ENCODE measurements at regions not wholly inside any gene's neighbourhood (a gene's known extent, or its start where the extent isn't known, plus 50 kb on each side); places are given as distances from the start of the nearest gene placed in this dataset.

- no peak for TF ChIP-seq ZSCAN18 (tag by site-specific recombination; IDR thresholded peaks at IDR 0.05)
- TF ChIP-seq, protein P1, sequence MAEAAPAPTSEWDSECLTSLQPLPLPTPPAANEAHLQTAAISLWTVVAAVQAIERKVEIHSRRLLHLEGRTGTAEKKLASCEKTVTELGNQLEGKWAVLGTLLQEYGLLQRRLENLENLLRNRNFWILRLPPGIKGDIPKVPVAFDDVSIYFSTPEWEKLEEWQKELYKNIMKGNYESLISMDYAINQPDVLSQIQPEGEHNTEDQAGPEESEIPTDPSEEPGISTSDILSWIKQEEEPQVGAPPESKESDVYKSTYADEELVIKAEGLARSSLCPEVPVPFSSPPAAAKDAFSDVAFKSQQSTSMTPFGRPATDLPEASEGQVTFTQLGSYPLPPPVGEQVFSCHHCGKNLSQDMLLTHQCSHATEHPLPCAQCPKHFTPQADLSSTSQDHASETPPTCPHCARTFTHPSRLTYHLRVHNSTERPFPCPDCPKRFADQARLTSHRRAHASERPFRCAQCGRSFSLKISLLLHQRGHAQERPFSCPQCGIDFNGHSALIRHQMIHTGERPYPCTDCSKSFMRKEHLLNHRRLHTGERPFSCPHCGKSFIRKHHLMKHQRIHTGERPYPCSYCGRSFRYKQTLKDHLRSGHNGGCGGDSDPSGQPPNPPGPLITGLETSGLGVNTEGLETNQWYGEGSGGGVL (tag by site-specific recombination; IDR thresholded peaks at IDR 0.05), result no peak
- TF ChIP-seq ZNF510 (tag by site-specific recombination; IDR thresholded peaks at IDR 0.05; ENCODE audit: insufficient replicate concordance), result no peak
- no peak for TF ChIP-seq ZFP3 (tag by site-specific recombination; IDR thresholded peaks at IDR 0.05; ENCODE audit: low read depth)
- TF ChIP-seq, protein P2, sequence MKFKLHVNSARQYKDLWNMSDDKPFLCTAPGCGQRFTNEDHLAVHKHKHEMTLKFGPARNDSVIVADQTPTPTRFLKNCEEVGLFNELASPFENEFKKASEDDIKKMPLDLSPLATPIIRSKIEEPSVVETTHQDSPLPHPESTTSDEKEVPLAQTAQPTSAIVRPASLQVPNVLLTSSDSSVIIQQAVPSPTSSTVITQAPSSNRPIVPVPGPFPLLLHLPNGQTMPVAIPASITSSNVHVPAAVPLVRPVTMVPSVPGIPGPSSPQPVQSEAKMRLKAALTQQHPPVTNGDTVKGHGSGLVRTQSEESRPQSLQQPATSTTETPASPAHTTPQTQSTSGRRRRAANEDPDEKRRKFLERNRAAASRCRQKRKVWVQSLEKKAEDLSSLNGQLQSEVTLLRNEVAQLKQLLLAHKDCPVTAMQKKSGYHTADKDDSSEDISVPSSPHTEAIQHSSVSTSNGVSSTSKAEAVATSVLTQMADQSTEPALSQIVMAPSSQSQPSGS (tag by site-specific recombination; IDR thresholded peaks at IDR 0.05; ENCODE audit: low read depth), result no peak
- no peak for TF ChIP-seq ZNF416 (tag by site-specific recombination; IDR thresholded peaks at IDR 0.05)
- TF ChIP-seq ZNF354C (tag by site-specific recombination; IDR thresholded peaks at IDR 0.05; ENCODE audit: borderline replicate concordance, low read depth), result no peak
- no peak for TF ChIP-seq ZNF514 (tag by site-specific recombination; IDR thresholded peaks at IDR 0.05)
- no peak for TF ChIP-seq ZNF791 (tag by site-specific recombination; IDR thresholded peaks at IDR 0.05)
- TF ChIP-seq SP3 (tag by site-specific recombination; IDR thresholded peaks at IDR 0.05), result no peak
- no peak for TF ChIP-seq ZNF830 (tag by site-specific recombination; IDR thresholded peaks at IDR 0.05; ENCODE audit: low read depth)
- TF ChIP-seq, protein P3, sequence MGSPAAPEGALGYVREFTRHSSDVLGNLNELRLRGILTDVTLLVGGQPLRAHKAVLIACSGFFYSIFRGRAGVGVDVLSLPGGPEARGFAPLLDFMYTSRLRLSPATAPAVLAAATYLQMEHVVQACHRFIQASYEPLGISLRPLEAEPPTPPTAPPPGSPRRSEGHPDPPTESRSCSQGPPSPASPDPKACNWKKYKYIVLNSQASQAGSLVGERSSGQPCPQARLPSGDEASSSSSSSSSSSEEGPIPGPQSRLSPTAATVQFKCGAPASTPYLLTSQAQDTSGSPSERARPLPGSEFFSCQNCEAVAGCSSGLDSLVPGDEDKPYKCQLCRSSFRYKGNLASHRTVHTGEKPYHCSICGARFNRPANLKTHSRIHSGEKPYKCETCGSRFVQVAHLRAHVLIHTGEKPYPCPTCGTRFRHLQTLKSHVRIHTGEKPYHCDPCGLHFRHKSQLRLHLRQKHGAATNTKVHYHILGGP (tag by site-specific recombination; IDR thresholded peaks at IDR 0.05), result no peak
- no peak for TF ChIP-seq ZNF558 (tag by site-specific recombination; IDR thresholded peaks at IDR 0.05)
- TF ChIP-seq KLF9 (tag by site-specific recombination; IDR thresholded peaks at IDR 0.05; ENCODE audit: low read depth), result no peak
- TF ChIP-seq GLI2 (tag by site-specific recombination; IDR thresholded peaks at IDR 0.05; ENCODE audit: borderline replicate concordance, low read depth), result no peak
- no peak for TF ChIP-seq ZNF248 (tag by site-specific recombination; IDR thresholded peaks at IDR 0.05)
- TF ChIP-seq ZNF292 (tag by site-specific recombination; IDR thresholded peaks at IDR 0.05; ENCODE audit: borderline replicate concordance, low read depth), result no peak
- TF ChIP-seq ZNF623 (tag by site-specific recombination; IDR thresholded peaks at IDR 0.05), result no peak
- Histone ChIP-seq H3K4me3 (ENCODE audit: low read depth, low read length) (no peak overlapping the region), H3K36me3 (ENCODE audit: control insufficient read depth in 2 of 2, insufficient read depth in 1 of 2, low read length in 2 of 2) (no peaks in the 10 kb centered on the region), H3K27ac (ENCODE audit: extremely low read depth, low read depth, low read length) (no peak overlapping the region), H3K4me1 (ENCODE audit: control insufficient read depth, insufficient read depth, low read length) (no peaks in the 10 kb centered on the region), H3K9me3 (ENCODE audit: control insufficient read depth, insufficient read depth, low read depth, low read length) (no peaks in the 10 kb centered on the region)
- ChIA-PET CTCF (no interaction called here), POLR2A (no interaction called here)
Measured at GRCh38 chr3:22492342-22492741, 710.8 kb upstream of the UBE2E2 start.

DNA sequence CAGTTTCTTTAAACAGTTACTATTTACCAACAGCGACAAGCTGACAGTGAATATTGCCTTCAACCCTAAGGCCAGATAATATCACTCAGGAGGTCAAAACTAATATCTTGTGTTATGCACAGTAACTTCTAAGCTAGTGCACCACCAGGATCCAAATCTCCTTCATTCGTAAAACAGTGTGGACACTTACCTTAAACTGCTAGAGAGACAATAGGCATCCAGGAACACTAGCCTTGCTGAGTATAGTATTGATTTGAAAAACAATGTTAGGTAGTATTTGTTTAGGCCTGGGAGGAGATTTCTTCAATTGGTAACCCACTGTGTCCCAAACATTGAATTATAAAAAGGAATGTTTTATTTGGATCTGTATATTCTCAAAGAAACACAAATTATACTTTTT lies 707.9 kb upstream of the UBE2E2 start:
- Histone ChIP-seq H3K27ac (ENCODE audit: extremely low read depth, low read depth, low read length) (no peak overlapping the region), H3K4me3 (ENCODE audit: low read depth, low read length) (no peak overlapping the region), H3K4me1 (ENCODE audit: control insufficient read depth, insufficient read depth, low read length) (no peaks in the 10 kb centered on the region), H3K36me3 (ENCODE audit: control insufficient read depth in 2 of 2, insufficient read depth in 1 of 2, low read length in 2 of 2) (no peaks in the 10 kb centered on the region), H3K9me3 (ENCODE audit: control insufficient read depth, insufficient read depth, low read depth, low read length) (no peaks in the 10 kb centered on the region)
- no peak for TF ChIP-seq ZNF660 (tag by site-specific recombination; IDR thresholded peaks at IDR 0.05)
- no peak for TF ChIP-seq GFI1B (tag by site-specific recombination; IDR thresholded peaks at IDR 0.05)
- no peak for TF ChIP-seq ZNF747 (tag by site-specific recombination; IDR thresholded peaks at IDR 0.05)
- no peak for TF ChIP-seq ZFHX2 (tag by site-specific recombination; conservative IDR thresholded peaks at IDR 0.05)
- no peak for TF ChIP-seq ZNF677 (tag by site-specific recombination; IDR thresholded peaks at IDR 0.05)
- no peak for TF ChIP-seq ZNF624 (tag by site-specific recombination; IDR thresholded peaks at IDR 0.05)
- TF ChIP-seq ZNF223 (tag by site-specific recombination; IDR thresholded peaks at IDR 0.05), result no peak
- TF ChIP-seq REPIN1 (tag by site-specific recombination; IDR thresholded peaks at IDR 0.05; ENCODE audit: low read depth), result no peak
- TF ChIP-seq ZNF202 (tag by site-specific recombination; IDR thresholded peaks at IDR 0.05; ENCODE audit: borderline replicate concordance), result no peak
- TF ChIP-seq ZIC2 (tag by site-specific recombination; IDR thresholded peaks at IDR 0.05), result no peak
- POLR2A ChIA-PET, result no interaction called here
- CTCF ChIA-PET, result no interaction called here

Measured in HEK293 (cell line).